ENCODE measurements at regions not wholly inside any gene's neighbourhood (a gene's known extent, or its start where the extent isn't known, plus 50 kb on each side); places are given as distances from the start of the nearest gene placed in this dataset.

DNA sequence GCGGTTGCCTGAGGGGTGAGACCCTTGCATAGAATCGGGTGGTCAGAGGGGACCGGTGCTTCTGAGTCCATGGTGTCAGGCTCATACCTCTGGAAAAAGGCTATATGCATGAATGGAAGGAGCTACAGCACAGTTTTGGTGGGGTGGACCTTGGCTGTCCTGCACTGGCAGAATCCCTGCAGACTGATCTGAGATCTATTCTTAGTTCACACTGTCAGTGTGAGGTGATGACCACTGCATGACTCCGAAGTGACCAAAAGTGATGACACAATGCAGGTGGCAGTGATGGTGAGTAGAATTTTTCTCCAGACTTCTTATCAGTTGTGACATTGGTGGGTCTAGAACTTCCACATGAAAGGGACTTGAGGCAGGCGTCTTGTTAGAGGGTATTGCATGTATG lies 105.2 kb upstream of the SLC28A3 start:
- CTCF ChIA-PET, result no interaction called here
- POLR2A ChIA-PET, result no interaction called here

DNA sequence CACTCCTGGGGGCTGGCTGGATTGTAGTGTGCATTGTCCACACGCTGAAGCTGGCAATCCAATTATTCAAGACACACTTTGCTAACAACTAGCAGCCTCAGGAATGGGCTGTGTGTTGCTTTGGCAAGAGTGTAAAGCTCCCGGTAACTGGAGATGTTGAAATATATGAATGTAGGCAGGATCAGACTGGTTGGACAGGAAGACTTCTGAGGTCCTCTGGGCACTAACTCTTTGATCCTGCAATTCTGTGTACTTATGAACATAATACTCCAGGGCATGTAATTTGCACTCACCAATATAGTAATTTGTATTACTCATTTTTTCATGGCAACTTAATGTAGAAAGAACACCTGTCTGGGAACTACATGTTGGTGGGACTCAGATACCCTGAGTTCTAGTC lies 106.7 kb upstream of the SLC28A3 start:
- CTCF ChIA-PET, result no interaction called here

GRCh38 chr9:84450029-84450428 lies 109.5 kb upstream of the SLC28A3 start:
- CTCF ChIA-PET, result no interaction called here

More for the DNA sequence above, 106.7 kb upstream of the SLC28A3 start:
- POLR2A ChIA-PET, result no interaction called here

GRCh38 chr9:84456527-84456926 lies 116.0 kb upstream of the SLC28A3 start:
- CTCF ChIA-PET, result no interaction called here
- POLR2A ChIA-PET, result no interaction called here

More at GRCh38 chr9:84450029-84450428, 109.5 kb upstream of the SLC28A3 start:
- POLR2A ChIA-PET, result no interaction called here

GRCh38 chr9:84460695-84461094 lies 120.1 kb upstream of the SLC28A3 start:
- POLR2A ChIA-PET, result no interaction called here
- CTCF ChIA-PET, result no interaction called here

DNA sequence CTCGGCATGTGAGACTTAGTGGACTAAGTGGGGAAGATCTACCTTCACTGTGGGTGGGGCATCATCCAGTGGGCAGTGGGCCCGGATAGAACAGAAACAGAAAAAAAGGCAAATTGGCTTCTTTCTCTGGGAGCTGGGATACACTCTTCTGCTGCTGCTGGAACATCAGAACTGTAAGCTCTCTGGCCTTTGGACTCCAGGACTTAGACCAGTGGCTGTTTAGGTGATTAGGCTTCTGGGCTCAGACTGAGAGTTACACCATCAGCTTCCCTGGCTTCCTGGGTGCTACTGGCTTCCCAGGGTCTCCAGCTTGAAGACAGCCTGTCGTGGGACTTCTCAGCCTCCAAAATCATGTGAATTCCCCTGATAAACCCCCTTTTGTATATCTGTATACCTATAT lies 122.7 kb upstream of the SLC28A3 start:
- ChIA-PET CTCF (no interaction called here), POLR2A (no interaction called here)

DNA sequence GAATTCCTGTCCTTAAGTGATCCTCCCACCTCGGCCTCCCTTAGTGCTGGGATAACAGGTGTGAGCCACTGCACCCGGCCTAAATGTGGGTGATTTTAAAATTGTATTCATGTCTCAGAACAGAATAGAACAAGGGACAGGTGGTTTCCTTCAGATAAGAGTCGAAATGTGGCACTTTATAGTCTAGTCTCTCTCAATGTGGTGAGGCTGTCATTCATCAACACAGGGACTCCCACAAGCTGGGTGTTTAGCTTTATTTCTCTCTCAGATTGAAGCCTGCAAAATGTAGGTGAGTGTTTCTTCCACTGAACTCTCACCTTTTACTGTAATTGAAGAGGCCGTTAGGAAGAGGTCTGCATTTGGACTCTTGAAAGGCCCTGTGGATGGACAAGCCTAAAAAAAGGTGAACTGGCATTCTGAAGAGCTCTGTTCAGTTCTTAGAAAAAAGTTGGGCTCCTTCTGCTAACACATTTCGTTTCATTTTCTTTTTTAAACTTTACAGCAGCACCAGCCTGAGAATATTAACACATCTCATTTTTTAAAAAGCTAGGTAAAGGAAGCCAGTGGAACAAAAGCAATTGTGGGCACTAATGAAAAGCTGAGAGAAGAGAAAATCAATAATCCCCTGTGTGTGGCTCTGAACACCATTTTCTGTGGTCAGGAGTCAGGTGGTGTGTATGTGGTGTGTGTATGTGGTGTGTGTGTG lies 126.2 kb upstream of the SLC28A3 start:
- CTCF ChIA-PET, result no interaction called here
- POLR2A ChIA-PET, result no interaction called here

GRCh38 chr9:84471816-84472215 lies 131.3 kb upstream of the SLC28A3 start:
- POLR2A ChIA-PET, result no interaction called here
- CTCF ChIA-PET, result no interaction called here

DNA sequence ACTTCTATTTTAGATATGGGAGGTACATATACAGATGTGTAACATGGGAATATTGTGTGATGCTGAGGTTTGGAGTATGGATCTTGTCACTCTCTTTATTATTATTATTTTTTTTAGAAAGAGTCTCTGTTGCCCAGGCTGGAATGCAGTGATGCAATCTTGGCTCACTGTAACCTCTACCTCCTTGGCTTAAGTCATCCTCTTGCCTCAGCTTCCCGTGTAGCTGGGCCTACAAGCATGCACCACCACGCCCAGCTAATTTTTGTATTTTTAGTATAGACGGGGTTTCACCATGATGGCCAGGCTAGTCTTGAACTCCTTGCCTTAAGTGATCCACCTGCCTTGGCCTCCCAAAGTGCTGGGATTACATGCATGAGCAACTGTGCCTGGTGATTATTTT lies 138.4 kb upstream of the SLC28A3 start:
- ChIA-PET POLR2A (no interaction called here), CTCF (no interaction called here)

DNA sequence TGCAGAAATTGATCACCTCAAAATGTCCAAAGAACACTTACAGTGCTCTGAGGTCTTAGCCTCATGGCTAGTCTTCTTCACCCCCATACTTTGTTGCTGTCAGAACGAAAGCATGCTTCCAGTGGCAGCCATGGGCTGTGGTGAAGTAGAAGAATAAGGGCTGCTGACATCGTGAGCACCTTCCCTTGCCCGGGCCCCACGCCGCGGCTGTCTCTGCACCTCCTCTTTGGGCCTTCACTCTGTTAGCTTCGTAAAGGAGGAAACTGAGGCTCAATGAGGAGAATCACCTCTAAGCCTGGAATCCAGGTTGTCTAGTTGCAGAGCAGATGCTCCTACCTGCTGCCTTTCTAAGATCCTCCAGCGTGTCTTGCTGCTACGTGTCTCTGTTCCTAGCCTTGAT lies 139.5 kb upstream of the SLC28A3 start:
- CTCF ChIA-PET, result no interaction called here
- POLR2A ChIA-PET, result no interaction called here

- CTCF ChIA-PET, result no interaction called here
- POLR2A ChIA-PET, result no interaction called here
These were observed 140.7 kb upstream of the SLC28A3 start for GRCh38 chr9:84481231-84481630.

GRCh38 chr9:84481636-84482218 lies 141.2 kb upstream of the SLC28A3 start:
- CTCF ChIA-PET, result no interaction called here
- POLR2A ChIA-PET, result no interaction called here

- POLR2A ChIA-PET, result no interaction called here
These were observed 142.0 kb upstream of the SLC28A3 start for GRCh38 chr9:84482607-84483006.

GRCh38 chr9:84484172-84484571 lies 143.6 kb upstream of the SLC28A3 start:
- CTCF ChIA-PET, result no interaction called here

More at GRCh38 chr9:84482607-84483006, 142.0 kb upstream of the SLC28A3 start:
- CTCF ChIA-PET, result no interaction called here

GRCh38 chr9:84485539-84485938 lies 145.0 kb upstream of the SLC28A3 start:
- ChIA-PET POLR2A (no interaction called here), CTCF (no interaction called here)

More at GRCh38 chr9:84484172-84484571, 143.6 kb upstream of the SLC28A3 start:
- POLR2A ChIA-PET, result no interaction called here

DNA sequence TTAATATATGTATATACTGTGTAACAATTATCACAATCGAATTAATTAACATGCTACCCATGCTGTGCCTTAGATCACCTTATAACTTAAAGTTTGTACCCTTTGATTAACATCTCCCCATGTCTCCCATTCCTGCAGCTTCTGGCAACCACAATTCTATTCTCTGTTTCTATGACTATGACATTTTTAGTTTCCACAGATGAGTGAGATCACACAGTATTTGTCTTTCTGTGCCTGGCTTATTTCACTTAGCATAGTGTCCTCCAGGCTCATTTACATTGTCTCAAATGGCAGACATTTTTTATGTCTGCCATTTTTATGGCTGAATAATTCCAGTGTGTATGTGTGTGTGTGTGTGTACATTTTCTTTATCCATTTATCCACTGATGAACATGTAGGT lies 146.1 kb upstream of the SLC28A3 start:
- CTCF ChIA-PET, result interaction anchor here (0.7 kb wide), 1 partner anchor 61 kb away, joined by 3 read pairs; no protein-coding TSS in a partner anchor
- POLR2A ChIA-PET, result no interaction called here

DNA sequence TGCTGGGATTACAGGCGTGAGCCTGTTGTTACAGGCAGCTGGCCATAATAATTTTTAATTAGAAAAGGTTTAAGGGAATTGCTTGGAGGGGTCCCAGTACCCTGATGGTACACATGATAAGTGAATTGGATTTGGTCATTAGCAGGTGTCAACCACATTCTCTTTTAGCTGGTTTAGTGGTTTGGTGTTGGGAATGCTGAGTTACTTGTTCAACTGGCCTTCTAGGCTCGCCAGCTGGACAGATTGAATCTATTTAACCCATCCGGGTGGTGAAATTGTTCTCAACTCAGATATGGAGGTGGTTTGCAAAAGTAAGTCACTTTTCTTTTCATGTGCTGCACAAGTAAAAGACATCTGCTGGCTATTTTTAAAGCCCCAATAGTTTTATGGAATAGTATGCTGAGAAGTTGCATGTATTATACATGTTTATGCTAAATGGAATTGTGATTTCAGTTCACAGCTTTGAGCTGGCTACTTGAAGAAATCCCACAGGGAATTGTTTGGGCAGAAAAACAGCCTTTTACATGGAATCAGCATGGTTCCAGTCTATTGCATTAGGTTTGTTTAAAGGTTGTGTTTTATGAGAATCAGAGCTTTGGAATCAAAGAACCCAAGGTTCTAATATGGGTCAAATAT lies 149.8 kb upstream of the SLC28A3 start:
- CTCF ChIA-PET, result no interaction called here

DNA sequence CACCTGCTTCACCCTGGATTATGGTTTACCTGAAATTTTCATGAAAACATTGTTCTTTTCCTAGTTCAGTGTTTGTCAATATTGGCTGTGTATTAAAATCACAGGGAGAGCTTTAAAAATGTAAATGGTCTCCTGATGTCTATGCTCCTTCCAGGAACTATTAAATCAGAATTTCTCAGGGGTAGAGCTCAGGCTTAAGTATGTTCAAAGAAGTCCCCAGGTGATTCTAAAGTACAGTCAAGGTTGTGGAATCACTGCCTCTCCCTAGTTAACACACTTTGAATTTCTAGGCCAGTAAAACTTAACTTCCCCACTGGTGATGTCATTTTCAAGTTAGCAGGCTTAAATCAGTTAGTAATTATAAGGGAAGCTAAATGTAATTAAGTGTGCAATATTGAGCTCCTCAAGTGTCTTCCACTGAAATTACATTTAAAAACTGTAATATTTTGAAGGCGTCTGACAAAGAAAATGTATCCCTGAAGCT lies 150.3 kb upstream of the SLC28A3 start:
- CTCF ChIA-PET, result no interaction called here
- POLR2A ChIA-PET, result no interaction called here

More for the DNA sequence above, 149.8 kb upstream of the SLC28A3 start:
- POLR2A ChIA-PET, result no interaction called here

GRCh38 chr9:84492366-84493159 lies 152.0 kb upstream of the SLC28A3 start:
- ChIA-PET POLR2A (no interaction called here), CTCF (no interaction called here)

GRCh38 chr9:84493284-84493947 lies 152.9 kb upstream of the SLC28A3 start:
- POLR2A ChIA-PET, result no interaction called here
- CTCF ChIA-PET, result no interaction called here

All from activated CD8-positive, alpha-beta memory T cell treated with anti-CD3 and anti-CD28 coated beads for 36 hours (primary cell).